ENCODE measurements at regions not wholly inside any gene's neighbourhood (a gene's known extent, or its start where the extent isn't known, plus 50 kb on each side); places are given as distances from the start of the nearest gene placed in this dataset.

GRCh38 chr7:63042730-63043511 lies 955.7 kb upstream of the ZNF722 start:
- TF ChIP-seq CTCF (IDR thresholded peaks at IDR 0.05; ENCODE audit: insufficient read depth, low read length, poor library complexity, severe bottlenecking) (no peak), EZH2phosphoT487 (conservative IDR thresholded peaks at IDR 0.05; ENCODE audit: low read length) (no peak)
